OCI-LY3 (cell line): ENCODE measurements at regions not wholly inside any gene's neighbourhood (a gene's known extent, or its start where the extent isn't known, plus 50 kb on each side); places are given as distances from the start of the nearest gene placed in this dataset.

ENCODE experiments used
- H2AFZ ChIP-seq: fragments of 200-600, 300-600 bp; shearing (Covaris generic); 2 replicates; pipeline ENCODE4 v1.6.0; 2014; ENCODE audit warnings: antibody characterized with exemption, low read depth, low read length
- H3K27ac ChIP-seq: fragments of 200-600, 300-600 bp; sonication (generic); 2 replicates; pipeline ENCODE4 v1.5.1; 2014; ENCODE audit warnings: mild to moderate bottlenecking, low read length, moderate library complexity, mixed read lengths
- H3K27me3 ChIP-seq: fragments of 200-600, 300-600 bp; sonication (generic); 2 replicates; pipeline ENCODE4 v1.6.1; 2014; ENCODE audit warnings: low read depth, low read length, mixed read lengths
- H3K36me3 ChIP-seq: fragments of 200-600, 300-600 bp; sonication (generic); replicated peaks from 2 replicates; pipeline ENCODE3; 2014; ENCODE audit warnings: low read depth, low read length, mixed read lengths
- H3K4me1 ChIP-seq: fragments of 300-600, 200-600 bp; sonication (generic); 2 replicates; pipeline ENCODE4 v1.6.1; 2014; ENCODE audit warnings: low read length, mixed read lengths
- H3K4me2 ChIP-seq: fragments of 200-600, 300-600 bp; sonication (generic); 2 replicates; pipeline ENCODE4 v1.6.1; 2014; ENCODE audit warnings: low read length, mixed read lengths
- H3K4me3 ChIP-seq: fragments of 300-600, 200-600 bp; sonication (generic); 2 replicates; pipeline ENCODE4 v1.5.1; 2014; ENCODE audit warnings: antibody characterized with exemption, mild to moderate bottlenecking, low read length, moderate library complexity
- H3K79me2 ChIP-seq: fragments of 300-600, 200-600 bp; shearing (Covaris generic); 2 replicates; pipeline ENCODE4 v1.6.1; 2014; ENCODE audit warnings: mild to moderate bottlenecking, low read length, mixed read lengths
- H3K9ac ChIP-seq: fragments of 300-600, 200-600 bp; shearing (Covaris generic); 2 replicates; pipeline ENCODE4 v1.6.0; 2014; ENCODE audit warnings: mild to moderate bottlenecking, low read length, moderate library complexity
- H3K9me3 ChIP-seq: fragments of 200-600, 300-600 bp; shearing (Covaris generic); 2 replicates; pipeline ENCODE4 v1.6.1; 2014; ENCODE audit warnings: low read length, mixed read lengths; ENCODE audit not compliant: insufficient read depth
- H4K20me1 ChIP-seq: fragments of 200-600, 300-600 bp; sonication (generic); 2 replicates; pipeline ENCODE4 v1.6.1; 2016; ENCODE audit warnings: low read length, mixed read lengths; ENCODE audit not compliant: insufficient read depth
- EZH2phosphoT487 ChIP-seq: fragments of 200-600 bp; shearing (Covaris generic); IDR thresholded peaks from 2 replicates; pipeline ENCODE4 v1.6.1; 2018; ENCODE audit warnings: antibody characterized with exemption, mixed run types, low read depth
- TF ChIP-seq, protein P1 (sequence below): fragments of 200-600, 300-600 bp; sonication (generic); IDR thresholded peaks from 2 replicates; pipeline ENCODE4 v1.5.1; 2014; ENCODE audit warnings: antibody characterized with exemption, low read length, low read depth

DNA sequence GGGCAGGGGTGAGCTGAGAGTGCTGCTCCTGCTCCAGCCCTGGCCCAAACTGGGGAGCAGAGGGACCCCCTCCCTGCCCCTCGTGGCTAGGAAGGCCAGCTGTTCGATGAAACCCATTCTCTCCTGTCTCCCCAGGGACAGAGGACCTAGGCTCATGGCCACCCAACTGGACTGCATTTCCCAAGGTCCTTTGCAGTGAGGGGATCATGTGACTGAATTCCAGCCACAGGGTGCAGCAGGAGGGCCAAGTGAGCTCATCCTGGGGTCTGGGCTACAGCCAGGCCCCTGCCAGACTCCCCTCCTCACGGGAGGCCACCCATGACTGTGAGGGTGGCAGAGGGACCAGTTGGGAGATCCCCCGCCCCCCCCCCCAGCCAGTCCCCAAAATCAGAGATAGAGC, 777.6 kb downstream of the TBC1D22A start:
- no peaks in the 10 kb centered on the region for H3K36me3 ChIP-seq
- H3K79me2 ChIP-seq: no peaks in the 10 kb centered on the region
- TF ChIP-seq, protein P1, sequence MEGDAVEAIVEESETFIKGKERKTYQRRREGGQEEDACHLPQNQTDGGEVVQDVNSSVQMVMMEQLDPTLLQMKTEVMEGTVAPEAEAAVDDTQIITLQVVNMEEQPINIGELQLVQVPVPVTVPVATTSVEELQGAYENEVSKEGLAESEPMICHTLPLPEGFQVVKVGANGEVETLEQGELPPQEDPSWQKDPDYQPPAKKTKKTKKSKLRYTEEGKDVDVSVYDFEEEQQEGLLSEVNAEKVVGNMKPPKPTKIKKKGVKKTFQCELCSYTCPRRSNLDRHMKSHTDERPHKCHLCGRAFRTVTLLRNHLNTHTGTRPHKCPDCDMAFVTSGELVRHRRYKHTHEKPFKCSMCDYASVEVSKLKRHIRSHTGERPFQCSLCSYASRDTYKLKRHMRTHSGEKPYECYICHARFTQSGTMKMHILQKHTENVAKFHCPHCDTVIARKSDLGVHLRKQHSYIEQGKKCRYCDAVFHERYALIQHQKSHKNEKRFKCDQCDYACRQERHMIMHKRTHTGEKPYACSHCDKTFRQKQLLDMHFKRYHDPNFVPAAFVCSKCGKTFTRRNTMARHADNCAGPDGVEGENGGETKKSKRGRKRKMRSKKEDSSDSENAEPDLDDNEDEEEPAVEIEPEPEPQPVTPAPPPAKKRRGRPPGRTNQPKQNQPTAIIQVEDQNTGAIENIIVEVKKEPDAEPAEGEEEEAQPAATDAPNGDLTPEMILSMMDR: no peak
- no peak for TF ChIP-seq EZH2phosphoT487
- no peak overlapping the region for H2AFZ ChIP-seq
- H3K4me2 ChIP-seq: no peak overlapping the region
- no peaks in the 10 kb centered on the region for H4K20me1 ChIP-seq
- no peaks in the 10 kb centered on the region for H3K4me1 ChIP-seq
- H3K27ac ChIP-seq: no peak overlapping the region
- no peak overlapping the region for H3K9ac ChIP-seq
- peaks cover 3% of the 10 kb centered on the region; the same call in 1 of the 2 replicates for H3K9me3 ChIP-seq
- H3K4me3 ChIP-seq: no peak overlapping the region
- H3K27me3 ChIP-seq: no peaks in the 10 kb centered on the region

DNA sequence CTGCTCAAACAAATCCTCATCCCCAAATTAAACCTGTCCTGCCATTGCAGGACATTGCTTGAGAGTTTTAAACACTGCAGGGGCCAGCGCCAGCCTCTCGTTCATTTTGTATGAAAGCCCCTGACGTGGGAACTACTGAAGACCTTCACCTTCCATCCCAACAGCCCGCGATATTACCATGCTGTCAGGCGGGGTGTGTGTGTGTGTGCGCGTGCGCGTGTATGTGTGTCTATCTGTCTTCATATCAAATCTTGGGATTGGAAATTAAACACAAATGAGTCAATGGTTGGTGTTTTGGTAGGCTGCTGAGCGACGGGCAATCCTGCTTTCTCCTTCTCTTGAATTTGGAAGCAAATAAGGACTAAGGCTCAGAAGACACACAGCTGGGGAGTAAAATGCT, 776.9 kb downstream of the TBC1D22A start:
- H3K36me3 ChIP-seq: no peaks in the 10 kb centered on the region
- H2AFZ ChIP-seq: no peak overlapping the region
- no peaks in the 10 kb centered on the region for H3K27me3 ChIP-seq
- H3K79me2 ChIP-seq: no peaks in the 10 kb centered on the region
- H3K27ac ChIP-seq: no peak overlapping the region
- no peak overlapping the region for H3K9ac ChIP-seq
- no peak overlapping the region for H3K4me3 ChIP-seq
- TF ChIP-seq, protein P1: no peak
- no peak for TF ChIP-seq EZH2phosphoT487
- H3K4me1 ChIP-seq: no peaks in the 10 kb centered on the region
- H4K20me1 ChIP-seq: no peaks in the 10 kb centered on the region
- peaks cover 3% of the 10 kb centered on the region; the same call in 1 of the 2 replicates for H3K9me3 ChIP-seq
- no peak overlapping the region for H3K4me2 ChIP-seq

DNA sequence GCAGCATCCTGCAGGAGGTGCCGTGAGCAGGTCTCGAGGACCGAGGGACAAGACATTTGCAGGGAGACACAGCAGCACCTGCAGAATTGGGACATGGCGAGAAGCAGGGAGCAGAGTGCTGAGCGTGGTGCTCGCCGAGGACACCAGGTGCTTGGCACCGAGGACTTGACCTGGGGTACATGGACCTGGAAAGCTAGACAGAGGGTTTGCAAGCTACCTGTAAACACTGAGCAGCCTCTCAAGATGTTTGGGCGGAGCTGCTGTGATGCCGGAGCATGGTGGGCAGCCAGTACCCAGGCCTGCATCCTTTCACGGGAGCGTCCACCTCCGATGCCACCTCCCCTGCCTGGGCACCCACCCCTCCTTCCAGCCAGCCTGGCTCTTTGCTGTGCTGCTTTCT, 773.2 kb downstream of the TBC1D22A start:
- no peaks in the 10 kb centered on the region for H3K4me1 ChIP-seq
- no peaks in the 10 kb centered on the region for H3K36me3 ChIP-seq
- no peak overlapping the region for H3K4me3 ChIP-seq
- peaks cover 3% of the 10 kb centered on the region; the same call in 1 of the 2 replicates for H3K9me3 ChIP-seq
- no peak for TF ChIP-seq EZH2phosphoT487
- TF ChIP-seq, protein P1: no peak
- no peaks in the 10 kb centered on the region for H4K20me1 ChIP-seq
- H3K79me2 ChIP-seq: no peaks in the 10 kb centered on the region
- H3K27ac ChIP-seq: no peak overlapping the region
- H3K27me3 ChIP-seq: no peaks in the 10 kb centered on the region
- no peak overlapping the region for H3K9ac ChIP-seq
- H3K4me2 ChIP-seq: no peak overlapping the region
- H2AFZ ChIP-seq: no peak overlapping the region

DNA sequence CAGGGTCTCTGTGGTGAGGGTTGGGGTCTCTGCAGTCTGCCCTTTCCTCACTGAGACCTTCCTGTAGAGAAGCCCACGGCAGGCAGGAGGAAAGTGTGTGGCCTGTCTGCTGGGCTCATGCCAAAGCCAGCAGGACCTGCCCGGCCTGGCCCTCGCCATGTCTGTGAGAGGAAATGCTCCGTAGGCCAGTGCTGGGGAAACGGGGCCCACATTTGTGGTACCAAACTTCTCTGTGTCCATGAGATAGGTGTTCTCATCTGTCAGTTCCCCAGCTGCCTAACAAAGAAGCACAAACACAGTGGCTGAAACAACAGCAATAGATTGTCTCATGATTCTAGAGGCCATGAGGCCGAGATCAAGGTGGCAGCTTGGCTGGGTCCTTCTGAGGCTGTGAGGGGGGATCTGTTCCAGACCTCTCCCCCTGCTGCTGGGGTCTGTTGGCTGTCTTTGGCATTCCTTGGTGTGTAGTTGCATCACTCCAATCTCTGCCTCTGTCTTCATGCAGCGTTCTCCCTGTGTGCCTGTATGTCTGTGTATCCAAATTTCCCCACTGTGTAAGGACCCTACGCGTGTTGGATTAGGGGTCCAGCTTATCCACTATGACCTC, 772.5 kb downstream of the TBC1D22A start:
- Histone ChIP-seq H3K4me1 (no peaks in the 10 kb centered on the region), H2AFZ (no peak overlapping the region), H3K36me3 (no peaks in the 10 kb centered on the region), H3K27me3 (no peaks in the 10 kb centered on the region), H3K4me3 (no peak overlapping the region), H3K9me3 (peaks cover 3% of the 10 kb centered on the region; the same call in 1 of the 2 replicates), H4K20me1 (no peaks in the 10 kb centered on the region), H3K79me2 (no peaks in the 10 kb centered on the region), H3K4me2 (no peak overlapping the region), H3K27ac (no peak overlapping the region), H3K9ac (no peak overlapping the region)
- no peak for TF ChIP-seq EZH2phosphoT487
- TF ChIP-seq, protein P1: no peak
